GM12891 (cell line): ENCODE measurements at regions not wholly inside any gene's neighbourhood (a gene's known extent, or its start where the extent isn't known, plus 50 kb on each side); places are given as distances from the start of the nearest gene placed in this dataset.

Source experiments
- DNase-seq: peaks from one replicate; pipeline ENCODE4 v3.0.0; 2011; ENCODE audit warnings: low spot score; ENCODE audit not compliant: insufficient read length
- FAIRE-seq: peaks from 2 replicates; lab custom pipeline; 2011; peaks lifted over from hg19 to GRCh38; lab: Jason Lieb, UNC
- PAX5 ChIP-seq: IDR thresholded peaks from 2 replicates; pipeline ENCODE4 v1.6.1; 2011; ENCODE audit warnings: low read length, moderate library complexity, mild to moderate bottlenecking; ENCODE audit not compliant: insufficient read depth, severe bottlenecking
- POLR2A ChIP-seq: IDR thresholded peaks from 2 replicates; pipeline ENCODE4 v1.6.1; 2011; ENCODE audit warnings: low read depth, low read length, control low read depth
- POLR2AphosphoS5 ChIP-seq: IDR thresholded peaks from 2 replicates; pipeline ENCODE4 v1.6.1; 2011; ENCODE audit warnings: low read depth, low read length, control low read depth
- POU2F2 ChIP-seq: IDR thresholded peaks from 2 replicates; pipeline ENCODE4 v1.6.1; 2011; ENCODE audit warnings: low read depth, mild to moderate bottlenecking, control low read depth, low read length, moderate library complexity
- SPI1 ChIP-seq: IDR thresholded peaks from 2 replicates; pipeline ENCODE4 v1.6.1; 2011; ENCODE audit warnings: low read depth, low read length, control low read depth
- TAF1 ChIP-seq: IDR thresholded peaks from 2 replicates; pipeline ENCODE4 v1.6.1; 2011; ENCODE audit warnings: low read depth, low read length, control low read depth

- no peak for FAIRE-seq
- DNase-seq, result no peak
- TF ChIP-seq SPI1 (no peak), POLR2A (no peak), TAF1 (no peak), POLR2AphosphoS5 (no peak), PAX5 (no peak), POU2F2 (no peak)
Measured at GRCh38 chr13:80787604-80788003, 446.7 kb upstream of the SPRY2 start.

GRCh38 chr13:80783926-80784565 lies 443.1 kb upstream of the SPRY2 start:
- TF ChIP-seq POLR2A (no peak), TAF1 (no peak), PAX5 (no peak), POLR2AphosphoS5 (no peak), SPI1 (no peak), POU2F2 (no peak)
- no peak for FAIRE-seq

GRCh38 chr13:80782441-80782840 lies 441.5 kb upstream of the SPRY2 start:
- DNase-seq (no peak), FAIRE-seq (no peak)
- TF ChIP-seq SPI1 (no peak), POLR2A (no peak), PAX5 (no peak)

More at GRCh38 chr13:80783926-80784565, 443.1 kb upstream of the SPRY2 start:
- no peak for DNase-seq

GRCh38 chr13:80778297-80778696 lies 437.4 kb upstream of the SPRY2 start:
- DNase-seq (no peak), FAIRE-seq (no peak)
- TF ChIP-seq POU2F2 (no peak), POLR2AphosphoS5 (no peak), SPI1 (no peak), POLR2A (no peak), TAF1 (no peak), PAX5 (no peak)

- no peak for TF ChIP-seq SPI1
- TF ChIP-seq POU2F2, result no peak
- no peak for TF ChIP-seq POLR2A
- TF ChIP-seq PAX5, result no peak
- no peak for TF ChIP-seq POLR2AphosphoS5
- no peak for TF ChIP-seq TAF1
- DNase-seq (no peak), FAIRE-seq (no peak)
Measured at GRCh38 chr13:80757694-80758093, 416.8 kb upstream of the SPRY2 start.

GRCh38 chr13:80755910-80756309 lies 415.0 kb upstream of the SPRY2 start:
- no peak for TF ChIP-seq POU2F2
- no peak for TF ChIP-seq SPI1
- TF ChIP-seq POLR2A, result no peak
- TF ChIP-seq PAX5, result no peak
- TF ChIP-seq POLR2AphosphoS5, result no peak
- TF ChIP-seq TAF1, result no peak
- no peak for DNase-seq
- FAIRE-seq, result no peak

GRCh38 chr13:80754441-80754840 lies 413.5 kb upstream of the SPRY2 start:
- FAIRE-seq (no peak), DNase-seq (no peak)
- TF ChIP-seq PAX5, result no peak
- TF ChIP-seq POU2F2, result no peak
- TF ChIP-seq SPI1, result no peak
- no peak for TF ChIP-seq POLR2A
- TF ChIP-seq POLR2AphosphoS5, result no peak

GRCh38 chr13:80753866-80754265 lies 412.9 kb upstream of the SPRY2 start:
- TF ChIP-seq TAF1 (no peak), PAX5 (no peak), POLR2AphosphoS5 (no peak), POU2F2 (no peak), POLR2A (no peak), SPI1 (no peak)
- FAIRE-seq, result no peak
- DNase-seq, result no peak

- DNase-seq (no peak), FAIRE-seq (no peak)
- no peak for TF ChIP-seq TAF1
- TF ChIP-seq PAX5, result no peak
- TF ChIP-seq POU2F2, result no peak
- no peak for TF ChIP-seq POLR2A
- no peak for TF ChIP-seq POLR2AphosphoS5
- no peak for TF ChIP-seq SPI1
Measured at GRCh38 chr13:80751854-80752253, 410.9 kb upstream of the SPRY2 start.
